HepG2 (cell line): ENCODE measurements at regions not wholly inside any gene's neighbourhood (a gene's known extent, or its start where the extent isn't known, plus 50 kb on each side); places are given as distances from the start of the nearest gene placed in this dataset.

ENCODE experiments used
- CBFB ChIP-seq: sonication (generic); formaldehyde crosslinking; IDR thresholded peaks from 2 replicates; pipeline ENCODE4 v1.4.0; 2020; ENCODE audit warnings: missing genetic modification reagents
- FOXK1 ChIP-seq: sonication (generic); formaldehyde crosslinking; IDR thresholded peaks from 2 replicates; pipeline ENCODE4 v1.4.0; 2020; ENCODE audit warnings: low read depth, missing genetic modification reagents, borderline replicate concordance
- GATAD2A ChIP-seq: IDR thresholded peaks from 2 replicates; pipeline ENCODE4 v1.6.1; 2016
- GTF3A ChIP-seq: sonication (generic); formaldehyde crosslinking; conservative IDR thresholded peaks from 2 replicates; pipeline ENCODE4 v1.4.0; 2020; ENCODE audit warnings: mild to moderate bottlenecking, missing genetic modification reagents
- HDAC2 ChIP-seq: sonication (generic); formaldehyde crosslinking; IDR thresholded peaks from 2 replicates; pipeline ENCODE4 v1.4.0; 2020; ENCODE audit warnings: missing genetic modification reagents
- MTF2 ChIP-seq: sonication (generic); formaldehyde crosslinking; IDR thresholded peaks from 2 replicates; pipeline ENCODE4 v1.5.0; 2020; ENCODE audit warnings: missing genetic modification reagents, borderline replicate concordance
- SMAD1 ChIP-seq: sonication (generic); formaldehyde crosslinking; IDR thresholded peaks from 2 replicates; pipeline ENCODE4 v1.4.0; 2020; ENCODE audit warnings: missing genetic modification reagents, low read depth, mild to moderate bottlenecking, borderline replicate concordance
- SOX13 ChIP-seq, 3 experiments: fragments of 450-650 bp in 1 of 3; sonication (generic) in 1 of 3; formaldehyde crosslinking in 1 of 3; IDR thresholded peaks in 2 of 3; conservative IDR thresholded peaks in 1 of 3; 2 replicates each; pipeline versions ENCODE4 v1.5.0 to v1.6.1; 2016 to 2020; ENCODE audit warnings: antibody characterized with exemption in 1 of 3, mild to moderate bottlenecking in 1 of 3, missing compliant biosample characterization in 1 of 3, missing genetic modification reagents in 1 of 3, moderate library complexity in 1 of 3
- SP140L ChIP-seq: sonication (generic); formaldehyde crosslinking; IDR thresholded peaks from 2 replicates; pipeline ENCODE4 v1.4.0; 2020; ENCODE audit warnings: missing genetic modification reagents, borderline replicate concordance
- ZNF281 ChIP-seq: sonication (generic); formaldehyde crosslinking; IDR thresholded peaks from 2 replicates; pipeline ENCODE4 v1.4.0; 2020; ENCODE audit warnings: missing genetic modification reagents, borderline replicate concordance
- ZNF772 ChIP-seq: sonication (generic); formaldehyde crosslinking; IDR thresholded peaks from 2 replicates; pipeline ENCODE4 v1.5.0; 2020; ENCODE audit warnings: mild to moderate bottlenecking, missing genetic modification reagents
- ZNF850 ChIP-seq: sonication (generic); formaldehyde crosslinking; conservative IDR thresholded peaks from 2 replicates; pipeline ENCODE4 v1.9.0; 2021; ENCODE audit warnings: mild to moderate bottlenecking, missing genetic modification reagents
- TF ChIP-seq, protein P1 (sequence below): sonication (generic); formaldehyde crosslinking; IDR thresholded peaks from 2 replicates; pipeline ENCODE4 v1.5.0; 2020; ENCODE audit warnings: mild to moderate bottlenecking, missing genetic modification reagents
- TF ChIP-seq, protein P2 (sequence below): IDR thresholded peaks from 2 replicates; pipeline ENCODE4 v1.4.0; 2020; ENCODE audit warnings: mild to moderate bottlenecking, missing genetic modification reagents
- TF ChIP-seq, protein P3 (sequence below): sonication (generic); formaldehyde crosslinking; IDR thresholded peaks from 2 replicates; pipeline ENCODE4 v1.4.0; 2020; ENCODE audit warnings: missing genetic modification reagents
- TF ChIP-seq, protein P4 (sequence below): sonication (generic); formaldehyde crosslinking; IDR thresholded peaks from 2 replicates; pipeline ENCODE4 v1.4.0; 2020; ENCODE audit warnings: missing genetic modification reagents

DNA sequence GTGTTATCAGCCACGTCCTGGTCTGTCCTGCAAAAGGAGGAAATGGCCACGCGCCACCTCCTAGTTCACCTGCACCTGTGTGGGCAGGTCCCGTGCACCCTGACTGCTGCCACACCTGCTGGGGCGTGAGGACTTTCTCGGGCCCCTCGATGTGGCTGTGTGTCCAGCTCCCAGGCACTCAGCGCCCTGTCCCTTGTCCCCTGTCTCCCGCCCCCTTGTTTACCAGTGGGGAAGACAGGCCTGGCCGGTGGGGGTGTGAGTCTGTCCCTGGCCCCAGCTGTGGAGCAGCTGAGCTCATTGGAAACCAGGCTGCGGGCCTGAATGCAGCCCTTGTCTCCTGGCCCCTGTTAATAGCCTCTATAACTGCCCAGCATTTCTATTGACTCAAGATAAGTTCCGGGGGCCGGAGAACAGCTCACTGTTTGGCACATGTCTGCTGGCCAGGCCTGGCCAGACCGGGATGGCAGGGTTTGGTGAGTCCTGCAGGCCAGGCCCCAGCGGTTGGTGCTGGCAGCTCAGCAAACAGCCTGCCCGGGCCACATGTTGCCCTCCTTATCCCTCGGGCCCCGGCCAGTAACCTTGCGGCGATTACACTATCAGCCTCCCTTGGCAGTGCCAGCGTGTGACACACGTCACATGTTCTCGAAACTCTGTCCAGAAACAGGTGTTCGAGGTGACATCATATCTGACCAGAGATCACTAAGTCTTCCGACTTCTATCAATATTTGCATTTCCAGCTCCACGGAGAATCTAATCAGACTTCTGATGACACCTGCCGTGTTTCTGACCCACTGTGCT, 52.1 kb downstream of the FOXL3 start (continued):
- TF ChIP-seq ZNF281 (CRISPR knock-in tag): peak; percentile 65; the same call in 1 of the 2 replicates
- peak; percentile 56 for TF ChIP-seq GATAD2A (CRISPR knock-in tag)
- no peak for TF ChIP-seq SOX13 (IDR thresholded peaks at IDR 0.05)
- TF ChIP-seq SOX13 (CRISPR knock-in tag; conservative IDR thresholded peaks at IDR 0.05 in 1 of 2, IDR thresholded peaks at IDR 0.05 in 1 of 2): peak in 1 of 2 experiments; percentile 78; a peak in 2 of 4 replicates
- TF ChIP-seq, protein P1, sequence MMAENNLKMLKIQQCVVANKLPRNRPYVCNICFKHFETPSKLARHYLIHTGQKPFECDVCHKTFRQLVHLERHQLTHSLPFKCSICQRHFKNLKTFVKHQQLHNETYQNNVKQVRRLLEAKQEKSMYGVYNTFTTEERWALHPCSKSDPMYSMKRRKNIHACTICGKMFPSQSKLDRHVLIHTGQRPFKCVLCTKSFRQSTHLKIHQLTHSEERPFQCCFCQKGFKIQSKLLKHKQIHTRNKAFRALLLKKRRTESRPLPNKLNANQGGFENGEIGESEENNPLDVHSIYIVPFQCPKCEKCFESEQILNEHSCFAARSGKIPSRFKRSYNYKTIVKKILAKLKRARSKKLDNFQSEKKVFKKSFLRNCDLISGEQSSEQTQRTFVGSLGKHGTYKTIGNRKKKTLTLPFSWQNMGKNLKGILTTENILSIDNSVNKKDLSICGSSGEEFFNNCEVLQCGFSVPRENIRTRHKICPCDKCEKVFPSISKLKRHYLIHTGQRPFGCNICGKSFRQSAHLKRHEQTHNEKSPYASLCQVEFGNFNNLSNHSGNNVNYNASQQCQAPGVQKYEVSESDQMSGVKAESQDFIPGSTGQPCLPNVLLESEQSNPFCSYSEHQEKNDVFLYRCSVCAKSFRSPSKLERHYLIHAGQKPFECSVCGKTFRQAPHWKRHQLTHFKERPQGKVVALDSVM (CRISPR knock-in tag): peak; percentile 26; the same call in 1 of the 2 replicates
- no peak for TF ChIP-seq ZNF850 (CRISPR knock-in tag)
- peak; percentile 44; the same call in 1 of the 2 replicates for TF ChIP-seq ZNF772 (CRISPR knock-in tag)
- TF ChIP-seq MTF2 (CRISPR knock-in tag): no peak
- 0 out of 2 replicates have a peak, but pooled peaks have one; percentile 32 for TF ChIP-seq CBFB
- TF ChIP-seq, protein P2, sequence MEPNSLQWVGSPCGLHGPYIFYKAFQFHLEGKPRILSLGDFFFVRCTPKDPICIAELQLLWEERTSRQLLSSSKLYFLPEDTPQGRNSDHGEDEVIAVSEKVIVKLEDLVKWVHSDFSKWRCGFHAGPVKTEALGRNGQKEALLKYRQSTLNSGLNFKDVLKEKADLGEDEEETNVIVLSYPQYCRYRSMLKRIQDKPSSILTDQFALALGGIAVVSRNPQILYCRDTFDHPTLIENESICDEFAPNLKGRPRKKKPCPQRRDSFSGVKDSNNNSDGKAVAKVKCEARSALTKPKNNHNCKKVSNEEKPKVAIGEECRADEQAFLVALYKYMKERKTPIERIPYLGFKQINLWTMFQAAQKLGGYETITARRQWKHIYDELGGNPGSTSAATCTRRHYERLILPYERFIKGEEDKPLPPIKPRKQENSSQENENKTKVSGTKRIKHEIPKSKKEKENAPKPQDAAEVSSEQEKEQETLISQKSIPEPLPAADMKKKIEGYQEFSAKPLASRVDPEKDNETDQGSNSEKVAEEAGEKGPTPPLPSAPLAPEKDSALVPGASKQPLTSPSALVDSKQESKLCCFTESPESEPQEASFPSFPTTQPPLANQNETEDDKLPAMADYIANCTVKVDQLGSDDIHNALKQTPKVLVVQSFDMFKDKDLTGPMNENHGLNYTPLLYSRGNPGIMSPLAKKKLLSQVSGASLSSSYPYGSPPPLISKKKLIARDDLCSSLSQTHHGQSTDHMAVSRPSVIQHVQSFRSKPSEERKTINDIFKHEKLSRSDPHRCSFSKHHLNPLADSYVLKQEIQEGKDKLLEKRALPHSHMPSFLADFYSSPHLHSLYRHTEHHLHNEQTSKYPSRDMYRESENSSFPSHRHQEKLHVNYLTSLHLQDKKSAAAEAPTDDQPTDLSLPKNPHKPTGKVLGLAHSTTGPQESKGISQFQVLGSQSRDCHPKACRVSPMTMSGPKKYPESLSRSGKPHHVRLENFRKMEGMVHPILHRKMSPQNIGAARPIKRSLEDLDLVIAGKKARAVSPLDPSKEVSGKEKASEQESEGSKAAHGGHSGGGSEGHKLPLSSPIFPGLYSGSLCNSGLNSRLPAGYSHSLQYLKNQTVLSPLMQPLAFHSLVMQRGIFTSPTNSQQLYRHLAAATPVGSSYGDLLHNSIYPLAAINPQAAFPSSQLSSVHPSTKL (CRISPR knock-in tag): peak; percentile 44; the same call in 1 of the 2 replicates
- TF ChIP-seq FOXK1 (CRISPR knock-in tag): peak; percentile 37; the same call in 1 of the 2 replicates
- TF ChIP-seq SP140L (CRISPR knock-in tag): no peak
- TF ChIP-seq, protein P3, sequence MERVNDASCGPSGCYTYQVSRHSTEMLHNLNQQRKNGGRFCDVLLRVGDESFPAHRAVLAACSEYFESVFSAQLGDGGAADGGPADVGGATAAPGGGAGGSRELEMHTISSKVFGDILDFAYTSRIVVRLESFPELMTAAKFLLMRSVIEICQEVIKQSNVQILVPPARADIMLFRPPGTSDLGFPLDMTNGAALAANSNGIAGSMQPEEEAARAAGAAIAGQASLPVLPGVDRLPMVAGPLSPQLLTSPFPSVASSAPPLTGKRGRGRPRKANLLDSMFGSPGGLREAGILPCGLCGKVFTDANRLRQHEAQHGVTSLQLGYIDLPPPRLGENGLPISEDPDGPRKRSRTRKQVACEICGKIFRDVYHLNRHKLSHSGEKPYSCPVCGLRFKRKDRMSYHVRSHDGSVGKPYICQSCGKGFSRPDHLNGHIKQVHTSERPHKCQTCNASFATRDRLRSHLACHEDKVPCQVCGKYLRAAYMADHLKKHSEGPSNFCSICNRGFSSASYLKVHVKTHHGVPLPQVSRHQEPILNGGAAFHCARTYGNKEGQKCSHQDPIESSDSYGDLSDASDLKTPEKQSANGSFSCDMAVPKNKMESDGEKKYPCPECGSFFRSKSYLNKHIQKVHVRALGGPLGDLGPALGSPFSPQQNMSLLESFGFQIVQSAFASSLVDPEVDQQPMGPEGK (CRISPR knock-in tag): peak; percentile 98
- TF ChIP-seq HDAC2 (CRISPR knock-in tag): peak; percentile 65
- TF ChIP-seq, protein P4, sequence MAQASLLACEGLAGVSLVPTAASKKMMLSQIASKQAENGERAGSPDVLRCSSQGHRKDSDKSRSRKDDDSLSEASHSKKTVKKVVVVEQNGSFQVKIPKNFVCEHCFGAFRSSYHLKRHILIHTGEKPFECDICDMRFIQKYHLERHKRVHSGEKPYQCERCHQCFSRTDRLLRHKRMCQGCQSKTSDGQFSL (CRISPR knock-in tag): peak; percentile 72; the same call in 1 of the 2 replicates
- no peak for TF ChIP-seq GTF3A (CRISPR knock-in tag)
- TF ChIP-seq SMAD1 (CRISPR knock-in tag): peak; percentile 37; the same call in 1 of the 2 replicates
